ENCODE measurements at regions not wholly inside any gene's neighbourhood (a gene's known extent, or its start where the extent isn't known, plus 50 kb on each side); places are given as distances from the start of the nearest gene placed in this dataset.

GRCh38 chr2:5549771-5550170, 142.4 kb upstream of the SOX11 start:
- TF ChIP-seq CTCF (IDR thresholded peaks at IDR 0.05) (no peak), ZFX (IDR thresholded peaks at IDR 0.05; ENCODE audit: borderline replicate concordance) (no peak)
